HL-60 (cell line): ENCODE measurements at regions not wholly inside any gene's neighbourhood (a gene's known extent, or its start where the extent isn't known, plus 50 kb on each side); places are given as distances from the start of the nearest gene placed in this dataset.

ENCODE experiments used
- DNase-seq, 2 experiments: peaks; one replicate each; pipeline ENCODE4 v3.0.0-alpha.2; 2010 to 2020; ENCODE audit warnings: low read depth in 1 of 2, low spot score in 1 of 2
- H3K27ac ChIP-seq: fragments of 250-450 bp; sonication (Bioruptor Pico); replicated peaks from 2 replicates; pipeline ENCODE4 v1.5.1; 2020; ENCODE audit warnings: mild to moderate bottlenecking, moderate library complexity
- H3K27me3 ChIP-seq: fragments of 250-450 bp; sonication (Bioruptor Pico); 2 replicates; pipeline ENCODE4 v1.5.1; 2021; ENCODE audit warnings: mild to moderate bottlenecking, moderate library complexity; ENCODE audit not compliant: insufficient read depth, poor library complexity, severe bottlenecking
- H3K4me3 ChIP-seq: replicated peaks from 2 replicates; pipeline ENCODE4 v1.5.1; 2011; ENCODE audit warnings: mild to moderate bottlenecking, control low read depth, low read length; ENCODE audit not compliant: insufficient read depth
- CTCF ChIP-seq: IDR thresholded peaks from one replicate; pipeline ENCODE4 v1.5.1; 2011; ENCODE audit warnings: low read length, control low read depth, inconsistent platforms; ENCODE audit not compliant: insufficient read depth
- GABPA ChIP-seq: IDR thresholded peaks from 2 replicates; pipeline ENCODE4 v1.6.1; 2012; ENCODE audit warnings: low read depth
- POLR2AphosphoS5 ChIP-seq: IDR thresholded peaks from 2 replicates; pipeline ENCODE4 v1.6.1; 2012; ENCODE audit warnings: low read depth
- REST ChIP-seq: IDR thresholded peaks from 2 replicates; pipeline ENCODE4 v1.6.1; 2012; ENCODE audit warnings: low read depth; ENCODE audit not compliant: insufficient replicate concordance
- SPI1 ChIP-seq: IDR thresholded peaks from 2 replicates; pipeline ENCODE4 v1.6.1; 2012; ENCODE audit warnings: low read depth, mild to moderate bottlenecking, borderline replicate concordance

- DNase-seq = no peak
- no peak overlapping the region for H3K27ac ChIP-seq
- TF ChIP-seq CTCF (no peak), SPI1 (peak; percentile 44; the same call in 1 of the 2 replicates), GABPA (no peak), REST (no peak)
- peaks cover 17% of the 10 kb centered on the region for H3K27me3 ChIP-seq
- no peak overlapping the region for H3K4me3 ChIP-seq
Observed at GRCh38 chr20:36097337-36098151, 57.0 kb upstream of the EPB41L1 start.

- peak; percentile 41 to 72 for DNase-seq
- TF ChIP-seq SPI1 = peak; percentile 79; the same call in 1 of the 2 replicates
- no peak for TF ChIP-seq CTCF
- TF ChIP-seq POLR2AphosphoS5 = peak; percentile 89
- H3K4me3 ChIP-seq = no peak overlapping the region
- no peak overlapping the region for H3K27ac ChIP-seq
- peaks cover 11% of the 10 kb centered on the region for H3K27me3 ChIP-seq
Observed at GRCh38 chr20:36098364-36098763, 56.2 kb upstream of the EPB41L1 start.

- H3K27me3 ChIP-seq = peaks cover 3% of the 10 kb centered on the region
- no peak for DNase-seq
Observed at GRCh38 chr20:36099106-36099505, 55.4 kb upstream of the EPB41L1 start.

More at GRCh38 chr20:36099106-36099505, 55.4 kb upstream of the EPB41L1 start:
- Histone ChIP-seq H3K4me3 (no peak overlapping the region), H3K27ac (no peak overlapping the region)
- no peak for TF ChIP-seq SPI1
- no peak for TF ChIP-seq REST
- TF ChIP-seq POLR2AphosphoS5 = no peak
- no peak for TF ChIP-seq CTCF
- TF ChIP-seq GABPA = no peak
